Amniotic stem cell (primary cell): ENCODE measurements at regions not wholly inside any gene's neighbourhood (a gene's known extent, or its start where the extent isn't known, plus 50 kb on each side); places are given as distances from the start of the nearest gene placed in this dataset.
"Not testable (repeated sequence)": the region's sequence is repeated elsewhere in the genome, so short reads cannot be mapped to it uniquely, and the experiment has no call there.

ENCODE experiments used
- DNase-seq: peaks from one replicate; lab custom pipeline; 2025; lab: John Stamatoyannopoulos, UW

- no peak for DNase-seq
These were observed 270.3 kb upstream of the GRIA3 start for GRCh38 chrX:122913764-122914163.

GRCh38 chrX:122914256-122914655 lies 269.8 kb upstream of the GRIA3 start:
- no peak for DNase-seq

GRCh38 chrX:122934131-122934530 lies 249.9 kb upstream of the GRIA3 start:
- DNase-seq: no peak

GRCh38 chrX:122940199-122940598 lies 243.9 kb upstream of the GRIA3 start:
- DNase-seq: no peak

GRCh38 chrX:122941806-122942205 lies 242.3 kb upstream of the GRIA3 start:
- DNase-seq: no peak

- DNase-seq: peak; percentile 14
These were observed 240.2 kb upstream of the GRIA3 start for GRCh38 chrX:122943918-122944317.

GRCh38 chrX:122945328-122945727 lies 238.8 kb upstream of the GRIA3 start:
- no peak for DNase-seq

GRCh38 chrX:122972604-122973003 lies 211.5 kb upstream of the GRIA3 start:
- no peak for DNase-seq

GRCh38 chrX:122982521-122982920 lies 201.6 kb upstream of the GRIA3 start:
- no peak for DNase-seq

- not testable (repeated sequence) for DNase-seq
These were observed 181.2 kb upstream of the GRIA3 start for GRCh38 chrX:123002844-123003243.

- DNase-seq: no peak
These were observed 170.9 kb upstream of the GRIA3 start for GRCh38 chrX:123013141-123013540.

- DNase-seq: no peak
These were observed 147.7 kb upstream of the GRIA3 start for GRCh38 chrX:123036401-123036800.

- DNase-seq: no peak
These were observed 134.9 kb upstream of the GRIA3 start for GRCh38 chrX:123049071-123049625.

GRCh38 chrX:123060986-123061385 lies 123.1 kb upstream of the GRIA3 start:
- no peak for DNase-seq

GRCh38 chrX:123064053-123064452 lies 120.0 kb upstream of the GRIA3 start:
- no peak for DNase-seq

GRCh38 chrX:123072686-123073385 lies 111.2 kb upstream of the GRIA3 start:
- DNase-seq: no peak

GRCh38 chrX:123075947-123076561 lies 108.0 kb upstream of the GRIA3 start:
- no peak for DNase-seq

GRCh38 chrX:123077631-123078030 lies 106.4 kb upstream of the GRIA3 start:
- DNase-seq: no peak

GRCh38 chrX:123080065-123080464 lies 104.0 kb upstream of the GRIA3 start:
- DNase-seq: no peak

GRCh38 chrX:123081776-123082175 lies 102.3 kb upstream of the GRIA3 start:
- DNase-seq: no peak

GRCh38 chrX:123083924-123084323 lies 100.2 kb upstream of the GRIA3 start:
- no peak for DNase-seq

GRCh38 chrX:123084797-123085196 lies 99.3 kb upstream of the GRIA3 start:
- no peak for DNase-seq

- no peak for DNase-seq
These were observed 98.7 kb upstream of the GRIA3 start for GRCh38 chrX:123085311-123085940.
